ENCODE measurements at regions not wholly inside any gene's neighbourhood (a gene's known extent, or its start where the extent isn't known, plus 50 kb on each side); places are given as distances from the start of the nearest gene placed in this dataset.
"Not testable (repeated sequence)": the region's sequence is repeated elsewhere in the genome, so short reads cannot be mapped to it uniquely, and the experiment has no call there.

GRCh38 chrX:41022566-41022965, 62.7 kb upstream of the USP9X start:
- Histone ChIP-seq H2AFZ (ENCODE audit: low read length, unreplicated experiment) (no peak overlapping the region), H3K27ac (ENCODE audit: low read depth, low read length) (peak overlapping the region; percentile 41), H3K79me2 (ENCODE audit: control insufficient read depth, insufficient read depth, low read length, unreplicated experiment) (no peaks in the 10 kb centered on the region), H3K36me3 (ENCODE audit: insufficient read depth, low read length) (no peaks in the 10 kb centered on the region), H3K27me3 (ENCODE audit: insufficient read depth, low read length) (no peaks in the 10 kb centered on the region), H3K4me3 (ENCODE audit: low read depth, low read length) (no peak overlapping the region), H3K4me1 (ENCODE audit: control insufficient read depth, insufficient read depth, low read length, unreplicated experiment) (peaks cover 20% of the 10 kb centered on the region)

- no peaks in the 10 kb centered on the region for H3K79me2 ChIP-seq (ENCODE audit: control insufficient read depth, insufficient read depth, low read length, unreplicated experiment)
- no peak overlapping the region for H3K4me3 ChIP-seq (ENCODE audit: low read depth, low read length)
- no peak overlapping the region for H2AFZ ChIP-seq (ENCODE audit: low read length, unreplicated experiment)
- peaks cover 20% of the 10 kb centered on the region for H3K4me1 ChIP-seq (ENCODE audit: control insufficient read depth, insufficient read depth, low read length, unreplicated experiment)
- H3K27me3 ChIP-seq (ENCODE audit: insufficient read depth, low read length) = no peaks in the 10 kb centered on the region
- no peaks in the 10 kb centered on the region for H3K36me3 ChIP-seq (ENCODE audit: insufficient read depth, low read length)
- peak overlapping the region; percentile 41 for H3K27ac ChIP-seq (ENCODE audit: low read depth, low read length)
Observed at GRCh38 chrX:41023098-41023497, 62.1 kb upstream of the USP9X start.

- not testable (repeated sequence) for H3K27me3 ChIP-seq (ENCODE audit: insufficient read depth, low read length); H3K36me3 ChIP-seq (ENCODE audit: insufficient read depth, low read length); H2AFZ ChIP-seq (ENCODE audit: low read length, unreplicated experiment); H3K4me3 ChIP-seq (ENCODE audit: low read depth, low read length); H3K79me2 ChIP-seq (ENCODE audit: control insufficient read depth, insufficient read depth, low read length, unreplicated experiment); H3K27ac ChIP-seq (ENCODE audit: low read depth, low read length)
- H3K4me1 ChIP-seq (ENCODE audit: control insufficient read depth, insufficient read depth, low read length, unreplicated experiment) = peaks cover 23% of the 10 kb centered on the region
Observed at GRCh38 chrX:41024335-41024734, 60.9 kb upstream of the USP9X start.

GRCh38 chrX:41024755-41025154, 60.5 kb upstream of the USP9X start:
- Histone ChIP-seq H3K4me1 (ENCODE audit: control insufficient read depth, insufficient read depth, low read length, unreplicated experiment) (peaks cover 25% of the 10 kb centered on the region), H3K36me3 (ENCODE audit: insufficient read depth, low read length) (no peaks in the 10 kb centered on the region), H2AFZ (ENCODE audit: low read length, unreplicated experiment) (no peak overlapping the region), H3K79me2 (ENCODE audit: control insufficient read depth, insufficient read depth, low read length, unreplicated experiment) (no peaks in the 10 kb centered on the region), H3K4me3 (ENCODE audit: low read depth, low read length) (no peak overlapping the region), H3K27me3 (ENCODE audit: insufficient read depth, low read length) (no peaks in the 10 kb centered on the region), H3K27ac (ENCODE audit: low read depth, low read length) (no peak overlapping the region)

- H3K27me3 ChIP-seq (ENCODE audit: insufficient read depth, low read length) = no peaks in the 10 kb centered on the region
- H3K79me2 ChIP-seq (ENCODE audit: control insufficient read depth, insufficient read depth, low read length, unreplicated experiment) = no peaks in the 10 kb centered on the region
- H3K27ac ChIP-seq (ENCODE audit: low read depth, low read length) = peak overlapping the region; percentile 69
- H2AFZ ChIP-seq (ENCODE audit: low read length, unreplicated experiment) = peak overlapping the region; percentile 50
- H3K36me3 ChIP-seq (ENCODE audit: insufficient read depth, low read length) = no peaks in the 10 kb centered on the region
- peaks cover 25% of the 10 kb centered on the region for H3K4me1 ChIP-seq (ENCODE audit: control insufficient read depth, insufficient read depth, low read length, unreplicated experiment)
- 0 out of 2 replicates have a peak overlapping the region, but pooled peaks have one; percentile 21 for H3K4me3 ChIP-seq (ENCODE audit: low read depth, low read length)
Observed at GRCh38 chrX:41025926-41026701, 59.1 kb upstream of the USP9X start.

GRCh38 chrX:41026702-41027078, 58.6 kb upstream of the USP9X start:
- Histone ChIP-seq H3K27ac (ENCODE audit: low read depth, low read length) (peak overlapping the region; percentile 69), H3K36me3 (ENCODE audit: insufficient read depth, low read length) (no peaks in the 10 kb centered on the region), H3K4me1 (ENCODE audit: control insufficient read depth, insufficient read depth, low read length, unreplicated experiment) (peaks cover 25% of the 10 kb centered on the region), H3K79me2 (ENCODE audit: control insufficient read depth, insufficient read depth, low read length, unreplicated experiment) (no peaks in the 10 kb centered on the region), H2AFZ (ENCODE audit: low read length, unreplicated experiment) (no peak overlapping the region), H3K27me3 (ENCODE audit: insufficient read depth, low read length) (no peaks in the 10 kb centered on the region), H3K4me3 (ENCODE audit: low read depth, low read length) (no peak overlapping the region)

GRCh38 chrX:41029332-41029731, 55.9 kb upstream of the USP9X start:
- Histone ChIP-seq H3K27me3 (ENCODE audit: insufficient read depth, low read length) (no peaks in the 10 kb centered on the region), H3K27ac (ENCODE audit: low read depth, low read length) (peak overlapping the region; percentile 37; the same call in 1 of the 2 replicates), H3K79me2 (ENCODE audit: control insufficient read depth, insufficient read depth, low read length, unreplicated experiment) (no peaks in the 10 kb centered on the region), H3K4me3 (ENCODE audit: low read depth, low read length) (no peak overlapping the region), H3K36me3 (ENCODE audit: insufficient read depth, low read length) (no peaks in the 10 kb centered on the region), H3K4me1 (ENCODE audit: control insufficient read depth, insufficient read depth, low read length, unreplicated experiment) (peaks cover 21% of the 10 kb centered on the region), H2AFZ (ENCODE audit: low read length, unreplicated experiment) (peak overlapping the region; percentile 68)

GRCh38 chrX:41031256-41031967, 53.8 kb upstream of the USP9X start:
- Histone ChIP-seq H3K27ac (ENCODE audit: low read depth, low read length) (no peak overlapping the region), H3K4me3 (ENCODE audit: low read depth, low read length) (no peak overlapping the region), H3K36me3 (ENCODE audit: insufficient read depth, low read length) (no peaks in the 10 kb centered on the region), H3K27me3 (ENCODE audit: insufficient read depth, low read length) (no peaks in the 10 kb centered on the region), H3K79me2 (ENCODE audit: control insufficient read depth, insufficient read depth, low read length, unreplicated experiment) (no peaks in the 10 kb centered on the region), H2AFZ (ENCODE audit: low read length, unreplicated experiment) (no peak overlapping the region), H3K4me1 (ENCODE audit: control insufficient read depth, insufficient read depth, low read length, unreplicated experiment) (peaks cover 15% of the 10 kb centered on the region)

- Histone ChIP-seq H3K4me3 (ENCODE audit: low read depth, low read length) (no peak overlapping the region), H3K4me1 (ENCODE audit: control insufficient read depth, insufficient read depth, low read length, unreplicated experiment) (peaks cover 4% of the 10 kb centered on the region), H3K79me2 (ENCODE audit: control insufficient read depth, insufficient read depth, low read length, unreplicated experiment) (no peaks in the 10 kb centered on the region), H3K27me3 (ENCODE audit: insufficient read depth, low read length) (no peaks in the 10 kb centered on the region), H2AFZ (ENCODE audit: low read length, unreplicated experiment) (no peak overlapping the region), H3K36me3 (ENCODE audit: insufficient read depth, low read length) (no peaks in the 10 kb centered on the region), H3K27ac (ENCODE audit: low read depth, low read length) (no peak overlapping the region)
Observed at GRCh38 chrX:41033299-41033698, 51.9 kb upstream of the USP9X start.

- H3K36me3 ChIP-seq (ENCODE audit: insufficient read depth, low read length); H3K27me3 ChIP-seq (ENCODE audit: insufficient read depth, low read length); H3K4me3 ChIP-seq (ENCODE audit: low read depth, low read length); H3K27ac ChIP-seq (ENCODE audit: low read depth, low read length); H2AFZ ChIP-seq (ENCODE audit: low read length, unreplicated experiment); H3K4me1 ChIP-seq (ENCODE audit: control insufficient read depth, insufficient read depth, low read length, unreplicated experiment); H3K79me2 ChIP-seq (ENCODE audit: control insufficient read depth, insufficient read depth, low read length, unreplicated experiment): not testable (repeated sequence)
Observed at GRCh38 chrX:41034902-41035301, 50.3 kb upstream of the USP9X start.
